Astrocyte (in vitro differentiated cells and primary cell): ENCODE measurements at regions not wholly inside any gene's neighbourhood (a gene's known extent, or its start where the extent isn't known, plus 50 kb on each side); places are given as distances from the start of the nearest gene placed in this dataset.

Experiments used
- CTCF ChIP-seq: IDR thresholded peaks from 2 replicates; pipeline ENCODE4 v1.5.1; 2011; ENCODE audit warnings: low read depth, mild to moderate bottlenecking, inconsistent platforms, low read length, moderate library complexity; ENCODE audit not compliant: insufficient read depth
- EZH2 ChIP-seq: IDR thresholded peaks from 2 replicates; pipeline ENCODE4 v1.6.1; 2012; ENCODE audit warnings: mild to moderate bottlenecking, low read length, inconsistent platforms; ENCODE audit not compliant: insufficient read depth

- TF ChIP-seq EZH2, result no peak
- TF ChIP-seq CTCF, result no peak
These were observed 49.8 kb upstream of the IKBKE start for GRCh38 chr1:206420471-206420870.
